Right cardiac atrium (tissue), 5 donors: ENCODE measurements at regions not wholly inside any gene's neighbourhood (a gene's known extent, or its start where the extent isn't known, plus 50 kb on each side); places are given as distances from the start of the nearest gene placed in this dataset.

ENCODE experiments used
- ATAC-seq, 2 donors: fragments of 200-7000 bp; cut with Tn5 transposase; one replicate each; pipeline versions ENCODE4 v1.8.0 to v1.9.1; 2020; ENCODE audit warnings: moderate library complexity in 2 of 2, mild to moderate bottlenecking in 1 of 2
- DNase-seq, 3 donors: peaks; one replicate each; pipeline ENCODE4 v3.0.0-alpha.2; 2020
- H3K27ac ChIP-seq: one replicate; pipeline ENCODE4 v1.5.1; 2013; ENCODE audit warnings: mild to moderate bottlenecking, low read length, control low read depth, moderate library complexity
- H3K27me3 ChIP-seq: one replicate; pipeline ENCODE4 v1.6.1; 2013; ENCODE audit not compliant: control insufficient read depth, insufficient read depth
- H3K4me1 ChIP-seq: one replicate; pipeline ENCODE4 v1.6.1; 2013; ENCODE audit warnings: low read length; ENCODE audit not compliant: control insufficient read depth, insufficient read depth
- H3K4me3 ChIP-seq: one replicate; pipeline ENCODE4 v1.5.1; 2013; ENCODE audit warnings: low read length, control low read depth
- H3K9me3 ChIP-seq: one replicate; pipeline ENCODE4 v1.6.1; 2013; ENCODE audit warnings: low read length; ENCODE audit not compliant: control insufficient read depth
- WGBS: extraction: QIAGEN DNeasy Blood & Tissue Kit; methylation state at CpG from one replicate; pipeline ENCODE4 v1.1.7; 2013; 5-methylcytosine and 5-hydroxymethylcytosine counted together
- intact Hi-C, 4 donors: fragments of 100-400 bp; cut with DNase I; formaldehyde crosslinking; loops; one replicate each; pipeline versions ENCODE4 v1.11.0 to v1.14.0; 2022 to 2023
- donor health status: healthy with polysubstance abuse.
- donor health status: DM: no; HTN: yes; CAD: no.
- donor health status: DM: no; HTN: no; CAD: no.
- donor health status: DM: no; HTN: yes; CAD: no; lungs with severe emphysema.
- donor health status: DM: yes; HTN: yes; CAD: no.

GRCh38 chr11:112564228-112564955 lies 303.7 kb upstream of the PLET1 start:
- Histone ChIP-seq H3K9me3 (no peaks in the 10 kb centered on the region), H3K27ac (peak overlapping the region; percentile 68), H3K4me1 (peaks cover 11% of the 10 kb centered on the region), H3K27me3 (no peaks in the 10 kb centered on the region), H3K4me3 (no peak overlapping the region)
- ATAC-seq, result peak; percentile 58 to 87
- 11% methylated on average over 3 of the region's 3 CpGs for WGBS
- peak in 1 of 3 donors; percentile 72 for DNase-seq
- intact Hi-C loops, result no loop called here

DNA sequence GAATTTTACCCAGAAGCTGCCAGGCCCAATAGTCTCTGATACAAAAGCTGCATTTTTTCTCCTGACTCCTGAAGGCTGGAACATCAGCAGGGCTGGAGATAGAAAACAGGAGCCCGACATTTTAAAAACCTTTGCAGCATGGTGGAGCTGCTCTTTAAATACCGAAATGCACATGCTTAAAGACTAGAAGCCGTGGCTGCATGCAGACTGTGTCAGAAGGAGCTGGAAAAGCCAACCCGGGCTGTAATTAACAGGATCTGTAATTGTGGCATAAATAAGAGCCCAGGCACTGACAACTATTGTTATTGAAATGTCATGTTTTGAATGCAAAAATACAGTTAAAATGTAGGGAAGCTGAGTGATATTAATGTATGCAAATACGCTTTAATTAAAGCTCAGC lies 304.9 kb upstream of the PLET1 start:
- intact Hi-C loops, result no loop called here
- no peak overlapping the region for H3K4me3 ChIP-seq
- no peaks in the 10 kb centered on the region for H3K27me3 ChIP-seq
- peaks cover 11% of the 10 kb centered on the region for H3K4me1 ChIP-seq
- DNase-seq (no peak), ATAC-seq (no peak)
- WGBS, result 72% methylated on average over 5 of the region's 5 CpGs
- H3K27ac ChIP-seq, result no peak overlapping the region
- no peaks in the 10 kb centered on the region for H3K9me3 ChIP-seq

DNA sequence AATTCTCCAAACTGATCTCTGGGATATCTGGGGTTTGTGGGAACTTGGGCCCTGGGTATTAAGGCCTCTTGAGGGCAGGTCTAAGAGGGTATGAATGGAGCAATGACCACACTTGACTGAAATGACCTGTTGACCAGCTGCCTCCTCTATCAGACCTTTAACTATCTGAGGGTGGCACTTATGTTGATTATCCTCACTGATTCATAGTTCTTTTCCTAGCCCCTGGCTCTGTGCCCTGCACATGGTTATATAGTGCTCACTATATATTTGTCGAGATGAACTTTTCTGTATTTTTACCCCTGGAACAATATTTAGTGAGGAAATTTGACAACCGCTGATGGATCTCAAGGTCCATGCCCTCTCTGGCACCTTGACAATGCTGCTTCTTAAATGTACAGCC lies 305.5 kb upstream of the PLET1 start:
- Histone ChIP-seq H3K4me1 (peaks cover 11% of the 10 kb centered on the region), H3K9me3 (no peaks in the 10 kb centered on the region), H3K27ac (no peak overlapping the region), H3K4me3 (no peak overlapping the region), H3K27me3 (no peaks in the 10 kb centered on the region)
- ATAC-seq (no peak), DNase-seq (no peak)
- WGBS, result 76% methylated on average over 2 of the region's 2 CpGs
- intact Hi-C loops, result no loop called here

DNA sequence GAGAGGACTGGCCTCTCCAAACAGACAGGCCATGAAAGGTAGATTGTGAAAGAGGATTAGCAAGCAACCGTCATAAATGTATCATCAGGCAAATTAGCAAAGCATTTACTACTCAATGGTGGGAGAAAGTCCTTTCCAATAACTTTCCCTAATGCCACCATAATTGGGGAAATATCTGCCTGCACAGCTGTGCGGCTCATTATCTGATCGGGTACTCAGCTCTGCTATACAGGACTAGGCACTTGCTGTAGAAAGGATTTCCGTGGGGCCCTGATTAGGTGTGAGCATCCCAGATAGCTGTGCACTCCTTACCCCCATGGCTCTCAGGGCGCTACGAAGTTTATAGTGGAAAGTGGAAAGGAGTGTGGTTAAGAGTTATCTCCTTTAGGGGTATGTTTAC lies 309.7 kb upstream of the PLET1 start:
- WGBS, result 61% methylated on average over 6 of the region's 6 CpGs
- Histone ChIP-seq H3K27me3 (no peaks in the 10 kb centered on the region), H3K9me3 (no peaks in the 10 kb centered on the region), H3K4me3 (no peak overlapping the region), H3K27ac (no peak overlapping the region), H3K4me1 (peaks cover 2% of the 10 kb centered on the region)
- intact Hi-C loops, result no loop called here
- no peak for ATAC-seq
- no peak for DNase-seq

DNA sequence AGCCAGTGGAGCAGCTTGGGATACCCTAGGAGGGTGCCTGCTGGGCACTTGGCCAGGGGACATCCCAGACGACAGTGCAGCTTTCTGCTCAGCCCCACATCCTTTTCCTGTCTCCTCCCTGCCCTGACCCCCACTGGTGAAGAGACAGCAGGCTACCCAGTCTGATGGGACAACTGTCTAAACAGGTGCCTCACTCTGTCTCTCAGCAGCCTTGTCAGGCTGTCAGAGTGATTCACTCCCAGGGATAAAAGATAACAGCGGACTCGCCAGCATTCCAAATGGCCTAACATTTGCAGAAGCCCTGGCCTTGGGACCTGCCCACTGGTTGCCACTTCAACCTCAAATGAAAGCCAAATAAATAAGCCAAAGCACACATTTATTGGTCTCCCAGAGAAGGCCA lies 318.6 kb upstream of the PLET1 start:
- no peaks in the 10 kb centered on the region for H3K27me3 ChIP-seq
- WGBS, result 35% methylated on average over 3 of the region's 3 CpGs
- DNase-seq (no peak), ATAC-seq (peak; percentile 28 to 59)
- H3K27ac ChIP-seq, result peak overlapping the region; percentile 31
- intact Hi-C loops, result no loop called here
- no peaks in the 10 kb centered on the region for H3K9me3 ChIP-seq
- no peak overlapping the region for H3K4me3 ChIP-seq
- no peaks in the 10 kb centered on the region for H3K4me1 ChIP-seq

GRCh38 chr11:112580864-112581263 lies 320.2 kb upstream of the PLET1 start:
- no peak overlapping the region for H3K4me3 ChIP-seq
- H3K9me3 ChIP-seq, result no peaks in the 10 kb centered on the region
- no peaks in the 10 kb centered on the region for H3K27me3 ChIP-seq
- ATAC-seq, result no peak
- no peak for DNase-seq
- intact Hi-C loops, result loop anchor here in 1 of 4 donors (10.0 kb wide), 2 partner anchors 194 to 384 kb away; partner anchors contain the start of gene NCAM1
- H3K27ac ChIP-seq, result no peak overlapping the region
- H3K4me1 ChIP-seq, result no peaks in the 10 kb centered on the region

GRCh38 chr11:112581747-112582146 lies 321.1 kb upstream of the PLET1 start:
- intact Hi-C loops, result loop anchor here in 1 of 4 donors (10.0 kb wide), 2 partner anchors 193 to 383 kb away; partner anchors contain the start of gene NCAM1
- H3K4me3 ChIP-seq, result no peak overlapping the region
- ATAC-seq, result no peak

DNA sequence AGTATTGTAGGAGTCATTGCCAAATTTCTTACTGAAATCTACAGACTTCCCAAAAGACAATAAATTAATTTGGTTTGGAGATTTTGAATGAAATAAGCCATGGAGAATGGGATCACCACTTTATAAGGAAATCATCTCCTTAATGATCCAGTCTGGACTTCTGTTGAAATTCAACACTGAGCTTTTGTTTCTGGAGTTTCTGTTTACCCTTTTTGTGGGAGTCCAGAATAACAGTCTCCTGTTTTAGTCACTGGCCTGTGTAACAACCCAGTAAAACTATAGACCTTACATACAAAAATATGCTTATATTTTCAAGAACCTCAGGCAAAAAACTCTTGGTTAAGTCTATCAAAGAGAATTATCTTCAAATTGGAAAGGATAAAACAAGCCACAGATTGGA lies 321.7 kb upstream of the PLET1 start:
- no peaks in the 10 kb centered on the region for H3K4me1 ChIP-seq
- no peaks in the 10 kb centered on the region for H3K27me3 ChIP-seq
- H3K27ac ChIP-seq, result no peak overlapping the region
- H3K9me3 ChIP-seq, result no peaks in the 10 kb centered on the region
- DNase-seq (no peak), ATAC-seq (no peak)
- intact Hi-C loops, result loop anchor here in 1 of 4 donors (10.0 kb wide), 2 partner anchors 192 to 382 kb away; partner anchors contain the start of gene NCAM1
- H3K4me3 ChIP-seq, result no peak overlapping the region

More at GRCh38 chr11:112581747-112582146, 321.1 kb upstream of the PLET1 start:
- DNase-seq, result no peak
- Histone ChIP-seq H3K4me1 (no peaks in the 10 kb centered on the region), H3K27me3 (no peaks in the 10 kb centered on the region), H3K27ac (peak overlapping the region; percentile 15), H3K9me3 (no peaks in the 10 kb centered on the region)
- WGBS, result 65% methylated on average over 4 of the region's 4 CpGs

DNA sequence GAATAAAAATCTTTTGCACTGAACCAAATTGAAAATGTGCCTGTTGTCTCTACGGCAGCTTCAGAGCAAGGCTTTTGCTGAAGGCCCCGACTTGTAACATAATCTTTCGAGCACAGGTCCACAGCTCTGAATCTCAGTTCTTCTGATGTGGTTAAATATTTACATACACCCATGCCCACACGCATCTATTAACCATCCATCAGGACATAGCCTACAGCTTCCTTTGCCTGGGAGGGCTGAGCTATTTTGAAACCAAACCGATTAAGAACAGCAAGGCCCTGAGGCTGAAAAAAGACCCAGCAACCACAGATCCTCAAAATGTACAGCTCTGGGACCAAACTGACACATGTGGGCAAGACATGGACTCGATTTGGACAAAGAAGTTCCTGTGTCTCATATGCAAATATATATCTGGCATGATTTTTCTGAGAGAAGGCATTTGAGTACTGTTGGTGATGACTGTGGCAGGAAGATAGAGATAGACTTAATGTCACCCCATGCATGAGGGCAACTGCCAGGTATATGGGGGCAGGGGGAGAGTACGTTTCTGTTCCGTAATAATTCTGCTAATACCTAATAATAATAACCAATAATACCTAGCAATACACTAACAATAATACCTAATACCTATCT lies 322.7 kb upstream of the PLET1 start:
- intact Hi-C loops, result loop anchor here in 1 of 4 donors (10.0 kb wide), 2 partner anchors 191 to 381 kb away; partner anchors contain the start of gene NCAM1
- WGBS, result 80% methylated on average over 8 of the region's 8 CpGs
- H3K4me1 ChIP-seq, result no peaks in the 10 kb centered on the region
- H3K4me3 ChIP-seq, result no peak overlapping the region
- ATAC-seq (no peak), DNase-seq (no peak)
- no peaks in the 10 kb centered on the region for H3K27me3 ChIP-seq
- no peak overlapping the region for H3K27ac ChIP-seq
- no peaks in the 10 kb centered on the region for H3K9me3 ChIP-seq

- Histone ChIP-seq H3K9me3 (no peaks in the 10 kb centered on the region), H3K27me3 (no peaks in the 10 kb centered on the region), H3K4me1 (no peaks in the 10 kb centered on the region), H3K4me3 (no peak overlapping the region), H3K27ac (no peak overlapping the region)
- 68% methylated on average over 4 of the region's 4 CpGs for WGBS
- intact Hi-C loops, result loop anchor here (5.0 to 10.0 kb wide), 4 partner anchors 190 to 703 kb away; partner anchors contain the start of gene NCAM1 (in 1 of the 4)
- ATAC-seq, result no peak
- DNase-seq, result no peak
Measured at GRCh38 chr11:112584672-112585071, 324.0 kb upstream of the PLET1 start.

DNA sequence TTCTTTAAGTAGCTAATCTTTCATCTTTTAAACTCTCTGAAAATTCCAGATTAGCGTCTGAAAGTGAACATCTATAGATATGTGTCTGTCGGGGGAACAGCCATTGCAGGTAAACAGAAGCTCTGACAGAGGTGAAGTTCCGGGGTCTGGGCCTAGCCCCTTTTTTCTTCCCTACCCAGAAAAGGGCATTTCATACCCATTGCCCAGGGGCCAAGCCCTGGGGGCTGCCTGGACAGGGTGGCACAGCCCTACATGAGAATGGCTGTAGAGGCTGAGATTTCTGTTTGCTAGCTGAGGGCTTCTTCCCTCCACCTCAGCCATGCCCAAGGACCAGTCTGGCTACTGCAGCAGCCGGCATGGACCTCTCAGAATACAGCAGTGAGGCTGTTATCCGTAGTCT lies 327.0 kb upstream of the PLET1 start:
- Histone ChIP-seq H3K27ac (no peak overlapping the region), H3K27me3 (no peaks in the 10 kb centered on the region), H3K4me3 (no peak overlapping the region), H3K9me3 (no peaks in the 10 kb centered on the region), H3K4me1 (no peaks in the 10 kb centered on the region)
- no peak for ATAC-seq
- intact Hi-C loops, result loop anchor here (5.0 to 10.0 kb wide), 4 partner anchors 187 to 700 kb away; partner anchors contain the start of gene NCAM1 (in 1 of the 4)
- DNase-seq, result no peak
- WGBS, result 65% methylated on average over 5 of the region's 5 CpGs
